HepG2 (cell line): ENCODE measurements at regions not wholly inside any gene's neighbourhood (a gene's known extent, or its start where the extent isn't known, plus 50 kb on each side); places are given as distances from the start of the nearest gene placed in this dataset.

Experiments used
- GATA4 ChIP-seq: sonication (generic); IDR thresholded peaks from 2 replicates; pipeline ENCODE4 v1.6.1; 2016; ENCODE audit warnings: antibody characterized with exemption, low read depth, borderline replicate concordance
- GTF3A ChIP-seq: sonication (generic); formaldehyde crosslinking; conservative IDR thresholded peaks from 2 replicates; pipeline ENCODE4 v1.4.0; 2020; ENCODE audit warnings: mild to moderate bottlenecking, missing genetic modification reagents
- HCFC1 ChIP-seq: fragments of 150-350 bp; IDR thresholded peaks from 2 replicates; pipeline ENCODE4 v1.6.1; 2014; ENCODE audit warnings: low read depth, low read length
- HMG20B ChIP-seq: conservative IDR thresholded peaks from 2 replicates; pipeline ENCODE4 v1.6.1; 2016; ENCODE audit warnings: missing genetic modification reagents, missing compliant biosample characterization
- HNRNPH1 ChIP-seq: fragments of 200-400 bp; formaldehyde crosslinking; optimal IDR thresholded peaks from 2 replicates; pipeline ENCODE3; 2017; ENCODE audit warnings: mild to moderate bottlenecking, low read depth, low read length
- HOXA3 ChIP-seq: sonication (generic); formaldehyde crosslinking; IDR thresholded peaks from 2 replicates; pipeline ENCODE4 v1.5.0; 2020; ENCODE audit warnings: missing genetic modification reagents
- JUN ChIP-seq: sonication (generic); formaldehyde crosslinking; IDR thresholded peaks from 2 replicates; pipeline ENCODE4 v1.4.0; 2020; ENCODE audit warnings: mild to moderate bottlenecking, missing genetic modification reagents
- JUNB ChIP-seq: sonication (generic); formaldehyde crosslinking; IDR thresholded peaks from 2 replicates; pipeline ENCODE4 v1.8.0; 2022; ENCODE audit warnings: missing genetic modification reagents, mild to moderate bottlenecking, borderline replicate concordance
- KDM4B ChIP-seq: sonication (generic); formaldehyde crosslinking; IDR thresholded peaks from 2 replicates; pipeline ENCODE4 v1.4.0; 2020; ENCODE audit warnings: missing genetic modification reagents
- MED8 ChIP-seq: sonication (generic); formaldehyde crosslinking; IDR thresholded peaks from 2 replicates; pipeline ENCODE4 v1.8.1; 2023; ENCODE audit warnings: mild to moderate bottlenecking, missing genetic modification reagents; ENCODE audit not compliant: insufficient replicate concordance
- MIER2 ChIP-seq: IDR thresholded peaks from 2 replicates; pipeline ENCODE4 v1.6.1; 2016; ENCODE audit warnings: missing biosample characterization, missing genetic modification reagents
- NKX3-1 ChIP-seq: sonication (generic); formaldehyde crosslinking; IDR thresholded peaks from 2 replicates; pipeline ENCODE4 v1.5.0; 2020; ENCODE audit warnings: missing genetic modification reagents
- PHF21A ChIP-seq: sonication (generic); formaldehyde crosslinking; IDR thresholded peaks from 2 replicates; pipeline ENCODE4 v1.5.0; 2020; ENCODE audit warnings: mild to moderate bottlenecking, missing genetic modification reagents
- PPARG ChIP-seq: conservative IDR thresholded peaks from 2 replicates; pipeline ENCODE4 v1.6.1; 2016; ENCODE audit warnings: missing biosample characterization, missing genetic modification reagents
- PRDM15 ChIP-seq: sonication (generic); formaldehyde crosslinking; IDR thresholded peaks from 2 replicates; pipeline ENCODE4 v1.4.0; 2020; ENCODE audit warnings: missing genetic modification reagents
- SNAPC5 ChIP-seq: sonication (generic); formaldehyde crosslinking; IDR thresholded peaks from 2 replicates; pipeline ENCODE4 v1.8.1; 2023; ENCODE audit warnings: mild to moderate bottlenecking, missing genetic modification reagents, borderline replicate concordance
- STAT5B ChIP-seq: sonication (generic); formaldehyde crosslinking; IDR thresholded peaks from 2 replicates; pipeline ENCODE4 v1.4.0; 2020; ENCODE audit warnings: missing genetic modification reagents
- TCF12 ChIP-seq, 2 experiments: fragments of 450-650 bp in 1 of 2; sonication (generic) in 1 of 2; formaldehyde crosslinking in 1 of 2; IDR thresholded peaks; 2 replicates each; pipeline versions ENCODE4 v1.6.1 to v1.8.0; 2017 to 2022; ENCODE audit warnings: antibody characterized with exemption in 1 of 2, mild to moderate bottlenecking in 1 of 2, missing genetic modification reagents in 1 of 2, moderate library complexity in 1 of 2
- ZGPAT ChIP-seq: IDR thresholded peaks from 2 replicates; pipeline ENCODE4 v1.6.1; 2016; ENCODE audit warnings: mild to moderate bottlenecking
- ZMYM4 ChIP-seq: sonication (generic); formaldehyde crosslinking; IDR thresholded peaks from 2 replicates; pipeline ENCODE4 v1.8.1; 2023; ENCODE audit warnings: mild to moderate bottlenecking, missing genetic modification reagents
- ZNF281 ChIP-seq: sonication (generic); formaldehyde crosslinking; IDR thresholded peaks from 2 replicates; pipeline ENCODE4 v1.4.0; 2020; ENCODE audit warnings: missing genetic modification reagents, borderline replicate concordance

- TF ChIP-seq TCF12 (IDR thresholded peaks at IDR 0.05) (no peak), TCF12 (CRISPR knock-in tag; IDR thresholded peaks at IDR 0.05) (no peak), JUNB (CRISPR knock-in tag) (no peak), GATA4 (no peak), HMG20B (CRISPR knock-in tag) (no peak), ZMYM4 (peak; percentile 57), MED8 (no peak), JUN (no peak), HOXA3 (CRISPR knock-in tag) (no peak; the same call in 1 of the 2 replicates), SNAPC5 (CRISPR knock-in tag) (no peak), ZGPAT (0 out of 2 replicates have a peak, but pooled peaks have one; percentile 31), NKX3-1 (CRISPR knock-in tag) (no peak), HCFC1 (no peak), PPARG (CRISPR knock-in tag) (0 out of 2 replicates have a peak, but pooled peaks have one; percentile 19), GTF3A (CRISPR knock-in tag) (no peak), MIER2 (CRISPR knock-in tag) (no peak), HNRNPH1 (no peak), STAT5B (CRISPR knock-in tag) (no peak), KDM4B (no peak), PHF21A (no peak), ZNF281 (CRISPR knock-in tag) (no peak), PRDM15 (CRISPR knock-in tag) (no peak)
These were observed 51.1 kb upstream of the EED start (continued) for GRCh38 chr11:86193297-86194095.
